Caco-2 (cell line): ENCODE measurements at regions not wholly inside any gene's neighbourhood (a gene's known extent, or its start where the extent isn't known, plus 50 kb on each side); places are given as distances from the start of the nearest gene placed in this dataset.

Experiments
- BruUV-seq: library from RNA; stranded (reverse); fragments of 400-500 nt; replicated peaks from 2 replicates; lab custom pipeline; 2021; lab: Mats Ljungman, UMichigan
- CTCF ChIA-PET: fragments of 300-600 bp; sonication (Branson Sonifier 250); formaldehyde crosslinking; loops from one replicate; lab custom pipeline; 2022; ENCODE audit warnings: antibody characterized with exemption; lab: Charles Lee
- POLR2A ChIA-PET: fragments of 300-600 bp; sonication (Branson Sonifier 250); formaldehyde crosslinking; loops from one replicate; lab custom pipeline; 2022; ENCODE audit warnings: antibody characterized with exemption; lab: Charles Lee
- DNase-seq, 2 experiments: peaks; one replicate each; pipeline versions ENCODE4 v3.0.0 to v3.0.0-alpha.2; 2020 to 2022
- H3K27me3 ChIP-seq: replicated peaks from 2 replicates; pipeline ENCODE4 v1.6.0; 2011; ENCODE audit warnings: low read length; ENCODE audit not compliant: control insufficient read depth, insufficient read depth
- H3K36me3 ChIP-seq: 2 replicates; pipeline ENCODE4 v1.5.1; 2011; ENCODE audit warnings: low read length; ENCODE audit not compliant: control insufficient read depth, insufficient read depth
- H3K4me1 ChIP-seq: fragments of 250-450 bp; sonication (Bioruptor Pico); 2 replicates; pipeline ENCODE4 v1.5.1; 2020; ENCODE audit warnings: mild to moderate bottlenecking
- H3K4me3 ChIP-seq: 2 replicates; pipeline ENCODE4 v1.5.1; 2011; ENCODE audit warnings: low read depth, mild to moderate bottlenecking, control low read depth, low read length
- H3K9me3 ChIP-seq: fragments of 250-450 bp; sonication (Bioruptor Pico); 2 replicates; pipeline ENCODE4 v1.5.1; 2020; ENCODE audit warnings: mild to moderate bottlenecking, moderate library complexity
- H3K27ac Mint-ChIP-seq: one replicate; pipeline ENCODE4 v1.8.0; 2022; ENCODE audit warnings: mixed read lengths; ENCODE audit not compliant: unreplicated experiment
- H3K27me3 Mint-ChIP-seq: one replicate; pipeline ENCODE4 v1.8.0; 2022; ENCODE audit warnings: mixed read lengths; ENCODE audit not compliant: insufficient read depth, unreplicated experiment
- H3K36me3 Mint-ChIP-seq: one replicate; pipeline ENCODE4 v1.8.0; 2022; ENCODE audit warnings: mild to moderate bottlenecking, mixed read lengths; ENCODE audit not compliant: insufficient read depth, unreplicated experiment
- H3K4me1 Mint-ChIP-seq: one replicate; pipeline ENCODE4 v1.8.0; 2022; ENCODE audit warnings: low read depth, mixed read lengths; ENCODE audit not compliant: unreplicated experiment
- H3K4me3 Mint-ChIP-seq: one replicate; pipeline ENCODE4 v1.8.0; 2022; ENCODE audit warnings: mild to moderate bottlenecking, moderate library complexity, mixed read lengths; ENCODE audit not compliant: unreplicated experiment
- H3K9me3 Mint-ChIP-seq: one replicate; pipeline ENCODE4 v1.8.0; 2022; ENCODE audit warnings: mixed read lengths; ENCODE audit not compliant: unreplicated experiment
- CTCF ChIP-seq, 2 experiments: fragments of 200-600 bp in 1 of 2; IDR thresholded peaks; 1 replicate in 1 of 2; 2 replicates in 1 of 2; pipeline versions ENCODE4 v1.5.1 to v1.8.0; 2011 to 2022; ENCODE audit warnings: antibody characterized with exemption in 1 of 2, control low read depth in 1 of 2, inconsistent platforms in 1 of 2, low read depth in 1 of 2, low read length in 1 of 2, mild to moderate bottlenecking in 1 of 2, moderate library complexity in 1 of 2; ENCODE audit not compliant: insufficient read depth in 1 of 2, severe bottlenecking in 1 of 2, unreplicated experiment in 1 of 2
- intact Hi-C: fragments of 100-400 bp; cut with micrococcal nuclease; formaldehyde crosslinking; loops from one replicate; pipeline ENCODE4 v1.10.0; 2022; ENCODE audit not compliant: unreplicated experiment

DNA sequence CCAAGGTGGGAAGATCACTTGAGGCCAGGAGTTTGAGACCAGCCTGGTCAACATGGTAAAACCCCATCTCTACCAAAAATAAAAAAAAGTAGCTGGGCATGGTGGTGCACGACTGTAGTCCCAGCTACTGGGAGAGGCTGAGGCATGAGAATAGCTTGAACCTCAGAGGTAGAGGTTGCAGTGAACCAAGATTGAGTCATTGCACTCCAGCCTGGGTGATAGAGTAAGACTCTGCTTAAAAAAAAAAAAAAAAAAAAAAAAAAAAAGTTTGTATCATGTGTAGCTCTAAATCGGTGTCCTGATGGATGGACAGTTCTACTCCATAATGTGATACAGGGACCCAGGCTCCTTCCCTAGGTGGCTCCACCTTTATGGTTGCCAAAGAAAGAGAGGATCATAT is 497.1 kb upstream of the RBFOX1 start:
- ChIA-PET CTCF (no interaction called here), POLR2A (no interaction called here)
- Mint-ChIP-seq H3K9me3 (no peaks in the 10 kb centered on the region), H3K36me3 (no peaks in the 10 kb centered on the region), H3K4me3 (no peak overlapping the region), H3K27ac (no peak overlapping the region), H3K27me3 (peaks cover 5% of the 10 kb centered on the region), H3K4me1 (no peaks in the 10 kb centered on the region)
- no peaks in the 10 kb centered on the region for H3K27me3 ChIP-seq
- no peaks in the 10 kb centered on the region for H3K4me1 ChIP-seq
- H3K4me3 ChIP-seq, result no peak overlapping the region
- no peak for TF ChIP-seq CTCF (IDR thresholded peaks at IDR 0.05; ENCODE audit: insufficient read depth in 1 of 2, low read depth in 1 of 2, low read length in 1 of 2, severe bottlenecking in 1 of 2, unreplicated experiment in 1 of 2)
- H3K36me3 ChIP-seq, result no peaks in the 10 kb centered on the region
- no TSS peak for BruUV-seq
- DNase-seq, result no peak
- H3K9me3 ChIP-seq, result no peaks in the 10 kb centered on the region
- intact Hi-C loops, result no loop called here

DNA sequence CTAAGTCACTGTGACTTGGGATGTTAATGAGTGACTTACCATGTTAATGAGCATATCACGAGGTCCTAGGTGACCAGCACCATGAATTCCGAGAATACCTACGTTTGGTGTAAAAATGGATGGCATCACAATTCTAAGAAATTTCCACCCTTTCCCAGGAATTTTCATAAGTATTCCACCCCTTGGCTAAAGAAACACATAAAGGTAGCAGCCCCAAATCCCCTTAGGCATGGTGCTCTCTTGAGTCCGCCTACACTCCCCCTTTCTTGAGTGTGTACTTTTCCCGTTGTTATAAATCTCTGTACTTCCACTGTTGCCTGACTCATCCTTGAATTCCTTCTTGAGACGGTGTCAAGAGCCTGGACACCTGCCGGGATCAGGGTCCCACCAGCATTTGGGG is 504.0 kb upstream of the RBFOX1 start:
- Histone ChIP-seq H3K9me3 (no peaks in the 10 kb centered on the region), H3K4me3 (no peak overlapping the region), H3K4me1 (no peaks in the 10 kb centered on the region), H3K36me3 (no peaks in the 10 kb centered on the region), H3K27me3 (no peaks in the 10 kb centered on the region)
- ChIA-PET POLR2A (no interaction called here), CTCF (no interaction called here)
- no peak for TF ChIP-seq CTCF (IDR thresholded peaks at IDR 0.05; ENCODE audit: insufficient read depth in 1 of 2, low read depth in 1 of 2, low read length in 1 of 2, severe bottlenecking in 1 of 2, unreplicated experiment in 1 of 2)
- H3K4me1 Mint-ChIP-seq, result no peaks in the 10 kb centered on the region
- peaks cover 9% of the 10 kb centered on the region for H3K27me3 Mint-ChIP-seq
- intact Hi-C loops, result no loop called here
- no peak overlapping the region for H3K27ac Mint-ChIP-seq
- H3K9me3 Mint-ChIP-seq, result no peaks in the 10 kb centered on the region
- BruUV-seq, result no TSS peak
- no peak for DNase-seq
- H3K4me3 Mint-ChIP-seq, result no peak overlapping the region
- H3K36me3 Mint-ChIP-seq, result no peaks in the 10 kb centered on the region

- no peaks in the 10 kb centered on the region for H3K9me3 ChIP-seq
- H3K4me1 Mint-ChIP-seq, result no peaks in the 10 kb centered on the region
- no TSS peak for BruUV-seq
- no peak for TF ChIP-seq CTCF (IDR thresholded peaks at IDR 0.05; ENCODE audit: insufficient read depth in 1 of 2, low read depth in 1 of 2, low read length in 1 of 2, severe bottlenecking in 1 of 2, unreplicated experiment in 1 of 2)
- ChIA-PET POLR2A (no interaction called here), CTCF (no interaction called here)
- no peaks in the 10 kb centered on the region for H3K36me3 ChIP-seq
- intact Hi-C loops, result no loop called here
- H3K27me3 Mint-ChIP-seq, result peaks cover 5% of the 10 kb centered on the region
- no peaks in the 10 kb centered on the region for H3K36me3 Mint-ChIP-seq
- H3K4me3 ChIP-seq, result no peak overlapping the region
- no peak overlapping the region for H3K4me3 Mint-ChIP-seq
- H3K27me3 ChIP-seq, result no peaks in the 10 kb centered on the region
- no peaks in the 10 kb centered on the region for H3K9me3 Mint-ChIP-seq
- H3K27ac Mint-ChIP-seq, result no peak overlapping the region
- no peak for DNase-seq
- no peaks in the 10 kb centered on the region for H3K4me1 ChIP-seq
These were observed 504.7 kb upstream of the RBFOX1 start for GRCh38 chr16:6827931-6828330.
